NCI-H2227 treated with DMSO at 0.1 percent for 48 hours (cell line): ENCODE measurements at regions not wholly inside any gene's neighbourhood (a gene's known extent, or its start where the extent isn't known, plus 50 kb on each side); places are given as distances from the start of the nearest gene placed in this dataset.

ENCODE experiments used
- DNase-seq: peaks from one replicate; lab custom pipeline; 2025; lab: John Stamatoyannopoulos, UW

- no peak for DNase-seq
Observed at GRCh38 chr2:21431078-21431477, 307.3 kb downstream of the TDRD15 start.

GRCh38 chr2:21438949-21439348 lies 315.2 kb downstream of the TDRD15 start:
- DNase-seq = no peak

DNA sequence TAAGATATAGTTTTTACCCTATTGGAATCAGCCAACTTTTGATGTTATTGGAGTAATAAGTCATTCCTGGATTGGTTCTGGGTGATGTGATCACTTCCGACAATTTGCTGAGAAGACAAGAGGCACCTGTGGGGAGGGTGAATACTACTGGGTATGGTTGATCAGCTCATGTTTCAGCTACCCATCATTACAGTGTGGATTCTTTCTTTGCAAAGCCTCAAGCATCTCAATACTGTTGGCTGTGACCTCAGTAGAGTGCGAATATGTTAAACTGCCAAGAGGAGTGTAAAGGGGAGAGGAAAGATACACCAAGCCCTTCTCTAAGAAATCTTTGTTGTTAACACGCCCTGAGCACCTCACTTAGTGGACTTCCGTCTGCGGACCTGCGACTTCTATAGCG lies 317.7 kb downstream of the TDRD15 start:
- DNase-seq = no peak

GRCh38 chr2:21443494-21444105 lies 319.8 kb downstream of the TDRD15 start:
- DNase-seq = no peak

DNA sequence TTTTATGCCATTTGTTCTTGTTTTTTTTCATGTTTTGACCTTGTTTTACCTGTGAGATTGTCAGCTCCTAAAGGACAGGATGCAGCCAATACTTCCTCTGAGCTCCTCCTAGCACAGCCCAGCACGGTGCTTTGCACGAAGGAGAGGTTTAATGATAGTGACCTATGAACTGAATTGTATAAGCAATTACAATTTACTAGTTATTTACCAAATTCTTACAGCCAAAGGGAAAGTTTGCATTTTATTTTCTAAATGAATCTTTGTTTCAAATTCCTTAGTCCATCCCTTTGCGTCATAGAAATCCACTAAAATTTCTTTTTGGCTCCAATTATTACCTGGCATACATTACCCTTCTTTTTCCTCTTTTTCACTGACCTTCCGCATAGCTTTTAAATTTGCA lies 326.1 kb downstream of the TDRD15 start:
- DNase-seq = no peak

- DNase-seq = no peak
Observed at GRCh38 chr2:21451403-21451802, 327.6 kb downstream of the TDRD15 start.

GRCh38 chr2:21452263-21452662 lies 328.5 kb downstream of the TDRD15 start:
- DNase-seq = no peak

DNA sequence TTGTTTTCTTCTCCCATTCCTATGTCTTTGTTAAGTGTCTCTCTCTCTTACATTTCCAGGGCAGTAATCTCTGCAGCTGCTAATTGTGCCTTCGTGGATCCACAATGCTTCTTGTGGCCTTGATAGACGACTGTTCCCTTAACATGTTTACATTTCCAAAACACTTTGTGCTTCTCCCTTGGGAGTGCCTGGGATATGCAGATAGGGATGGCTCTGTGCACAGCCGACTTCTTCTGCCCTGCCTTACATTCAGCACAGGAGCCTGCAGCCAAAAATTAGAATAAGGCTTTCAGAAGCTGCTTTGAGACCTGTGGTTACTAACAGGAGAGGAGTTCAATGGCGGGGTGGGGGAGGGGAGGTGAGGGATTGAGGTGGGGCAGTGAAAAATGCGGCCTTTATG lies 328.9 kb downstream of the TDRD15 start:
- no peak for DNase-seq

- DNase-seq = no peak
Observed at GRCh38 chr2:21453723-21454450, 330.1 kb downstream of the TDRD15 start.

DNA sequence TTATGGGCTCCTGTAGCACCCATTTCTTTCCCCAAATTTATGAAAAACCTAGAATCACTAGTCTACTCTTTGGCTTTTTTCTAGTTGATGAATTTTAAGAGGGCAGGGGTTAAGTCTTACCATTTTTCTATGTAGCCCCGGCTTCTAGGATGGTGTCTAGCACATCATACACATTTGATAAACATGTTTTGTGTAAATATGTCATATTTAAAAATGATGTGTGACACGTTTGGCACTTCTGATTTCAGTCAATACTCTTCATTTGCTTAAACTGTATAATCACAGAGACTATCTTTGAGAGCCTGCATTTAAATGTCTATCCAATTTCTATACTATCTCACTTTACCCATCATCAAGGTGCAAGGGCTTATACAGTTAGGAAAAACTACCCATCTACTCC lies 331.1 kb downstream of the TDRD15 start:
- no peak for DNase-seq

DNA sequence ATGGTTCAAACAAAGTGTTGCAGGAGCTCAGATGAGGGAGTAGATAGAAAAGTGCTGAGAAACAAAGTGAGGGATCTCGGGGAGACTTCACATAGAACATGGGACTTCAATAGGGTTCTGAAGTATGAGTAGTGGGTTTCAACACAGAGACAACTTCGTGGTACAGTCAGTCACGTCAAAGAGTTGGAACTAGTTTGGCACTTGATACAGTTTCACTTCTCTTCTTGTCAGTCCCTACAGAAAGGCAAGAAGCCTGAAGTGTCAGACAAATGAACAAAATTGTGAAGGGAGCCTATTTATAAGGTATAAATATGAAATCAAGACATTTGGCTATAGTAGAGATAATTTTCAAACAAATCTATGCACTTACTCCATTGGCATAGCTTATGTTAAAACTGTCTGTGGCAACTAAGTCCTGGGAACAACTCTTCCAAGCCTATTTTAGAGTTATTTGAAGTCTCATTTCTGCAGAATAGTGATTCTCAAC lies 338.0 kb downstream of the TDRD15 start:
- DNase-seq = no peak

DNA sequence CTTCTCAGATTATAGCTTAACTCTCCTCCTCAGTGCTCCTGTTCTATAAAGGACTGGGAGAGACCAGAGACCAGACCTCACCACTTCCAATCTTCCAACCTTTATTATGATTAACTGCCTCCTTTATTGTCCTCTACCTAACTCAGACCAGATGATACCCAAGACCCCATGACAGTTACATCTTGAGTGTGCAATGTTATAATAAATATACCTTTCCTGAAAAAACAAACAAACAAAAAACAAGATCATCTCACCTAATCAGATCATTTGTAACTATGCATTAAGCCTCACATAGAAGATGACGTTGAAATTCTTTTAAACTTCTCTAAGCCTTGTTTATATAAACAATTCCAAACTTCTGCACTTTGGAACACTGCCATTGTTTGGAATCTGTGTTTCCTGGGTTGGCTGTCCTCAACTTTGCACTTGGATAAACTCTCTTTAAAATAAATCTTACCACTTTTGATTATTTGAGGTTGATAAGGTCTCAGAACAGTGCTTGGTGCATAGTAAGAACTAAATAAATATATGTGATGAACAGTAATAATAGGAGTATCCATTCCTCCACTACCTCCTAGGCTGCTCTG lies 342.7 kb downstream of the TDRD15 start:
- DNase-seq = no peak

- no peak for DNase-seq
Observed at GRCh38 chr2:21467280-21467818, 343.6 kb downstream of the TDRD15 start.

DNA sequence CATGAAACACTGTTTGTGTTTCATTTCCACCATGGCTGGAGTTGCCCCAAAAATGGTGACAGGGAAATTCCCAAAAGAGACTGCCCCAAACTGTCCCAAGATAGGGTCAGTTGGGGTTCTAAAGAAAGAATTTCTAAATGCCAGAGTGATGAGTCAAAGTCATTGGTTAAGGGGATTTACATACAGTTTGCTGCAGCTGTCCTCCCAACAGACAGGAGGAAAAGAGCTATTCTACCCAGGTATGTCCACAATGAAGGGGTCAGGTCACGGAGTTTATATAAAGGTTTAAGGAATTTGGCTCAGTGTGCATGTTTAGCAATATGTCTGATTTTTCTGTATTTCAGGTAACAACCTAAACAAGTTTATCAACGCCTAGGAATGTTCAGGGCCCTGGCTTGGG lies 344.1 kb downstream of the TDRD15 start:
- DNase-seq = no peak

DNA sequence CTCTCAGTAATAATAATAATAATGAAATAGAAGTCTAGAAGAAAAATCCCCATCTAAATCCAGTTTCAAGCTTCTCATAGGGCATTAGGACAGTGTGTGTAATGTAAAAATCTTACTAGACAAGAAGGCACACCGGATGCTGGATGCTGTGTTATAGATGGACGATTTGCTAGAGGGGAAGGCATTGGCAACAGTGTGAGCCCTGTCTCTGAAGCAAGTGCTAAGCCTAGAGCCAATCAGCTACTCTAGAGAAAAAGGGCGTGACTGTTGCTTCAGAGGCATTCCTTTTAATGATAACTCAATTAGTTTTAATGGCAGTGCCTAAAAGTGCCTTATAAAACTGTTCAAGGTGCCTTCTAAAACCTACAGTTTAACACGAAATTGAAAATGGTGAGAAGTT lies 344.9 kb downstream of the TDRD15 start:
- DNase-seq = no peak

DNA sequence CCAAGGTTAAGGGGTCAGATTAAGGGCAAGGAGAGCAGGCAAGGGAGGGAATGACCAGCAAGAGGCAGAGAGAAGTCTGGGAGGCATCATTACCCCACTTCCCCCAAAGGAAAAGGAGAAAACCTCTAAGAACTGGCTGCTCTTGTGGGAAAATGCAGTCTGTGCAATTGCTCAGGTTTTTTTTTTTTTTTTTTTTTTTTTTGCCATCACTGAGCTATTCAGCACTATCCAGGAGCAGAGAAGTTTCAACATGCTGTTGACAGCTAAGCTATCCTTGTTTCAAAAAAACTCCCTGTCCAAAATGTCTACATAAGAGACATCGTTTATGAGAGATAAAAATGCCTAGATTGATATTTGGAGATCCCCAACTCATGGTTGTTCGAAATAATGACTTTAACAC lies 345.4 kb downstream of the TDRD15 start:
- DNase-seq = no peak

- DNase-seq = no peak
Observed at GRCh38 chr2:21469564-21469963, 345.8 kb downstream of the TDRD15 start.

DNA sequence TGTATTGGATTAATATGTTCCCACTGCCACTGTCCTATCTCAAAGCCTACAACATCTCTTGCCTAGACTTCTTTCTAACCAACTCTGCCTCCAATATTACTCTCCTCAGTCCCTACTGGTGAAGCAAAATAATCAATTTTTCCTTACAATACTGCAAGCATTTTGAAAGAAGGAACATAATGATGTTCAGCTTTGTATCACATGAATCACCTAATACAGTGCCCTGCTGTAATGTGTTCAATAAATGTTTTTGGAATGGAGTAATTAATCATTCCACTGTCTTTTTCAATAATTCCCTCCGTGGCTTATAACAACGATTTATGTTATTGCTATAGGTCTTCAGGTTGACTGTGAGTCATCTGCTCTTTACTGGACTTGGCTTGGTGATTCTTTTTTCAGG lies 356.4 kb downstream of the TDRD15 start:
- no peak for DNase-seq

DNA sequence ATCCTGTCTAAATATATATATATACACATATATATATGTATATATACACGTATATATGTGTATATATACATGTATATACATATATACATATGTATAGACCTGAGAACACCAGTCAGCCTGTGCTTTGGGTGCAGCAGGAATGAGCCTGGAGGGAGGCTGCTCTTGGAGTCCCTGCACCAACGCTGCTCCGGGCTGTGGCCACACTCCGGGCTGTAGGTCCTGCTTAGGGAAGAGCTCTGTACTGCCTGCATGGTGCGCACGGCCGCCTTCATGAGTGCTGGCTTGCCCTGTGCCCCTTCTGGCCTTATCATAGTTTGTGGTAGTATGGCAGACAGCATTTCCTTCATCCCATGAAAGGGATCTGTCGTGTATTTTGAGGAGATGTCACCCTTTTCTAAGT lies 360.9 kb downstream of the TDRD15 start:
- no peak for DNase-seq

- no peak for DNase-seq
Observed at GRCh38 chr2:21486445-21486844, 362.7 kb downstream of the TDRD15 start.

- no peak for DNase-seq
Observed at GRCh38 chr2:21489080-21489479, 365.3 kb downstream of the TDRD15 start.

DNA sequence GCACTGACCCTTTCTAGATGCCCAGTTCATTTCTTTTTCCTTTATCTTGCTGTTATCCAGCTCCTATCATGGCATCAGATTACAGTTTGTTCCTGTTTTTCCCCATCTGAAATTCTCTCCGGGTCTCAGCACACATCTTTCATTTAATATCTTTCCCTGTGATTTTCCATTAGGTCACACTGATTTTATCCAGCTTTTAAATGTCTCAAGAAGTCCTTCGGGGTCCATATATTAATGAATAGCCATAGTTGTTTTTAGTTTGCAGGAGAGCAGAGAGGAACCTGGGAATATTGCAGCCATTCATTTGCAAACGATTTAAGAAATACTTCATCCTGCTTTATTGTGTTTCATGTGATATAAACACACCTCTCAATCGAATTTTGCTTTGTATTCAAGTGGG lies 374.2 kb downstream of the TDRD15 start:
- DNase-seq = no peak

GRCh38 chr2:21500401-21500945 lies 376.7 kb downstream of the TDRD15 start:
- DNase-seq = no peak
